Type B pancreatic cell (in vitro differentiated cells): ENCODE measurements at regions not wholly inside any gene's neighbourhood (a gene's known extent, or its start where the extent isn't known, plus 50 kb on each side); places are given as distances from the start of the nearest gene placed in this dataset.

Experiments
- DNase-seq: peaks from one replicate; pipeline ENCODE4 v3.0.0; 2021; ENCODE audit warnings: mixed read lengths; ENCODE audit not compliant: unreplicated experiment; ENCODE audit errors: extremely low spot score
- H3K27ac Mint-ChIP-seq: 2 replicates; pipeline ENCODE4 v1.8.0; 2021; ENCODE audit warnings: mild to moderate bottlenecking, mixed read lengths
- H3K27me3 Mint-ChIP-seq: 2 replicates; pipeline ENCODE4 v1.8.0; 2021; ENCODE audit warnings: mixed read lengths
- H3K36me3 Mint-ChIP-seq: 2 replicates; pipeline ENCODE4 v1.8.0; 2021; ENCODE audit warnings: mixed read lengths
- H3K4me1 Mint-ChIP-seq: one replicate; pipeline ENCODE4 v1.8.0; 2021; ENCODE audit warnings: mixed read lengths; ENCODE audit not compliant: unreplicated experiment
- H3K4me3 Mint-ChIP-seq: 2 replicates; pipeline ENCODE4 v1.8.0; 2021; ENCODE audit warnings: mild to moderate bottlenecking, mixed read lengths
- H3K9me3 Mint-ChIP-seq: 2 replicates; pipeline ENCODE4 v1.8.0; 2021; ENCODE audit warnings: mixed read lengths
- TF ChIP-seq, protein P1 (sequence below): fragments of 200-600 bp; sonication (generic); conservative IDR thresholded peaks from 2 replicates; pipeline ENCODE4 v1.5.0; 2021; ENCODE audit warnings: antibody characterized with exemption, mild to moderate bottlenecking

DNA sequence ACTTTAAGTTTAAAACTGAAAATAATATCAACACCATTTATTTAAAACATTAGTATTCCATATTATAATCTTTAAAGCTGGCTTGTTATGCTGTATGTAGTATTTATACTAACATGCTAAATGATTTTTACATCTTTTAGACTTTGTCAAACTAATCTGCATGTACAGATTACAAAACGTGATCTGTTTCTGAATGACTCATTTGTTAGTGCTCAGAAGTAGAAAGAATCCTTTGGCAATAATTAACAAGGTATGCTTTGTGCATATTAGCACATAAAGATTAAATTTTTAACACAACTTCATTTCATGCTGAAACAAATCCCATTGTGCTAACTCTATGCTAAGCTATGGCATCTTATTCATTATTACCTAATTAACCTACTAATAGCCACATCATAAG, 242.4 kb downstream of the BARHL2 start:
- Mint-ChIP-seq H3K27ac (no peak overlapping the region), H3K27me3 (no peaks in the 10 kb centered on the region), H3K9me3 (no peaks in the 10 kb centered on the region), H3K4me1 (no peaks in the 10 kb centered on the region), H3K4me3 (no peak overlapping the region), H3K36me3 (no peaks in the 10 kb centered on the region)
- no peak for DNase-seq
- TF ChIP-seq, protein P1, sequence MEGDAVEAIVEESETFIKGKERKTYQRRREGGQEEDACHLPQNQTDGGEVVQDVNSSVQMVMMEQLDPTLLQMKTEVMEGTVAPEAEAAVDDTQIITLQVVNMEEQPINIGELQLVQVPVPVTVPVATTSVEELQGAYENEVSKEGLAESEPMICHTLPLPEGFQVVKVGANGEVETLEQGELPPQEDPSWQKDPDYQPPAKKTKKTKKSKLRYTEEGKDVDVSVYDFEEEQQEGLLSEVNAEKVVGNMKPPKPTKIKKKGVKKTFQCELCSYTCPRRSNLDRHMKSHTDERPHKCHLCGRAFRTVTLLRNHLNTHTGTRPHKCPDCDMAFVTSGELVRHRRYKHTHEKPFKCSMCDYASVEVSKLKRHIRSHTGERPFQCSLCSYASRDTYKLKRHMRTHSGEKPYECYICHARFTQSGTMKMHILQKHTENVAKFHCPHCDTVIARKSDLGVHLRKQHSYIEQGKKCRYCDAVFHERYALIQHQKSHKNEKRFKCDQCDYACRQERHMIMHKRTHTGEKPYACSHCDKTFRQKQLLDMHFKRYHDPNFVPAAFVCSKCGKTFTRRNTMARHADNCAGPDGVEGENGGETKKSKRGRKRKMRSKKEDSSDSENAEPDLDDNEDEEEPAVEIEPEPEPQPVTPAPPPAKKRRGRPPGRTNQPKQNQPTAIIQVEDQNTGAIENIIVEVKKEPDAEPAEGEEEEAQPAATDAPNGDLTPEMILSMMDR: no peak

GRCh38 chr1:90474158-90474557, 242.9 kb downstream of the BARHL2 start:
- no peak overlapping the region for H3K27ac Mint-ChIP-seq
- H3K4me3 Mint-ChIP-seq: no peak overlapping the region
- H3K27me3 Mint-ChIP-seq: no peaks in the 10 kb centered on the region
- TF ChIP-seq, protein P1: no peak
- DNase-seq: no peak
- H3K36me3 Mint-ChIP-seq: no peaks in the 10 kb centered on the region
- no peaks in the 10 kb centered on the region for H3K9me3 Mint-ChIP-seq
- H3K4me1 Mint-ChIP-seq: no peaks in the 10 kb centered on the region

DNA sequence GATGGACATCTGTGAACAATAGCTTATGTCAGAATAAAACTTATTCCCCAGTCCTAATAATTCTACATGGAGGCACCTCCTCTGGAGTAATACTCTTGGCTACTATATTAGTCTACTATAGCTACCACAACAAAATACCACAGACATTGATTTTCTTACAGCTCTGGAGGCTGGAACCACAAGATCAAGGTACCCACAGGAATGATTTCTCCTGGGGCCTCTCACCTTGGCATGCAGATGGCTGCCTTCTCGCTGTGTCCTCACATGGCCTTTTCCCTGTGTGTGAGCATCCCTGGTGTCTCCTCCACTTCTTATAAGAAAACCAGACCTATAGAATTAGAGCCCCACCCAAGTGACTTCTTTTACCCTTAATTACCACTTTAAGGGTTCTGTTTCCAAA, 244.3 kb downstream of the BARHL2 start:
- Mint-ChIP-seq H3K9me3 (no peaks in the 10 kb centered on the region), H3K4me3 (no peak overlapping the region), H3K36me3 (no peaks in the 10 kb centered on the region), H3K27me3 (no peaks in the 10 kb centered on the region), H3K4me1 (no peaks in the 10 kb centered on the region), H3K27ac (no peak overlapping the region)
- no peak for DNase-seq
- TF ChIP-seq, protein P1: no peak

- H3K9me3 Mint-ChIP-seq: no peaks in the 10 kb centered on the region
- TF ChIP-seq, protein P1: no peak
- no peak overlapping the region for H3K4me3 Mint-ChIP-seq
- peaks cover 14% of the 10 kb centered on the region for H3K27me3 Mint-ChIP-seq
- no peaks in the 10 kb centered on the region for H3K36me3 Mint-ChIP-seq
- no peaks in the 10 kb centered on the region for H3K4me1 Mint-ChIP-seq
- H3K27ac Mint-ChIP-seq: no peak overlapping the region
- no peak for DNase-seq
Measured at GRCh38 chr1:90459570-90459969, 257.5 kb downstream of the BARHL2 start.

GRCh38 chr1:90457985-90458384, 259.1 kb downstream of the BARHL2 start:
- no peaks in the 10 kb centered on the region for H3K36me3 Mint-ChIP-seq
- DNase-seq: no peak
- no peaks in the 10 kb centered on the region for H3K4me1 Mint-ChIP-seq
- TF ChIP-seq, protein P1: no peak
- no peak overlapping the region for H3K4me3 Mint-ChIP-seq
- no peak overlapping the region for H3K27ac Mint-ChIP-seq
- no peaks in the 10 kb centered on the region for H3K9me3 Mint-ChIP-seq
- H3K27me3 Mint-ChIP-seq: peaks cover 14% of the 10 kb centered on the region

GRCh38 chr1:90452491-90452890, 264.6 kb downstream of the BARHL2 start:
- H3K4me3 Mint-ChIP-seq: no peak overlapping the region
- H3K27me3 Mint-ChIP-seq: peaks cover 3% of the 10 kb centered on the region
- H3K9me3 Mint-ChIP-seq: no peaks in the 10 kb centered on the region

More at GRCh38 chr1:90452491-90452890, 264.6 kb downstream of the BARHL2 start:
- Mint-ChIP-seq H3K36me3 (no peaks in the 10 kb centered on the region), H3K27ac (no peak overlapping the region), H3K4me1 (no peaks in the 10 kb centered on the region)
- TF ChIP-seq, protein P1: no peak
- DNase-seq: no peak
